ENCODE measurements at regions not wholly inside any gene's neighbourhood (a gene's known extent, or its start where the extent isn't known, plus 50 kb on each side); places are given as distances from the start of the nearest gene placed in this dataset.

- Histone ChIP-seq H3K4me1 (ENCODE audit: low read length) (peaks cover 17% of the 10 kb centered on the region), H3K9me3 (ENCODE audit: insufficient read depth, low read length) (no peaks in the 10 kb centered on the region), H3K9ac (ENCODE audit: low read length) (no peak overlapping the region), H3K27me3 (ENCODE audit: low read depth, low read length) (no peaks in the 10 kb centered on the region), H4K20me1 (ENCODE audit: insufficient read depth, low read length) (no peaks in the 10 kb centered on the region), H3K36me3 (replicated peaks; ENCODE audit: low read depth, low read length) (no peaks in the 10 kb centered on the region), H3K27ac (ENCODE audit: low read length) (no peak overlapping the region), H2AFZ (ENCODE audit: low read depth, low read length) (no peak overlapping the region), H3K4me2 (ENCODE audit: low read length) (no peak overlapping the region), H3K79me2 (ENCODE audit: low read length) (no peaks in the 10 kb centered on the region), H3K4me3 (ENCODE audit: low read length) (no peak overlapping the region)
- TF ChIP-seq, protein P1, sequence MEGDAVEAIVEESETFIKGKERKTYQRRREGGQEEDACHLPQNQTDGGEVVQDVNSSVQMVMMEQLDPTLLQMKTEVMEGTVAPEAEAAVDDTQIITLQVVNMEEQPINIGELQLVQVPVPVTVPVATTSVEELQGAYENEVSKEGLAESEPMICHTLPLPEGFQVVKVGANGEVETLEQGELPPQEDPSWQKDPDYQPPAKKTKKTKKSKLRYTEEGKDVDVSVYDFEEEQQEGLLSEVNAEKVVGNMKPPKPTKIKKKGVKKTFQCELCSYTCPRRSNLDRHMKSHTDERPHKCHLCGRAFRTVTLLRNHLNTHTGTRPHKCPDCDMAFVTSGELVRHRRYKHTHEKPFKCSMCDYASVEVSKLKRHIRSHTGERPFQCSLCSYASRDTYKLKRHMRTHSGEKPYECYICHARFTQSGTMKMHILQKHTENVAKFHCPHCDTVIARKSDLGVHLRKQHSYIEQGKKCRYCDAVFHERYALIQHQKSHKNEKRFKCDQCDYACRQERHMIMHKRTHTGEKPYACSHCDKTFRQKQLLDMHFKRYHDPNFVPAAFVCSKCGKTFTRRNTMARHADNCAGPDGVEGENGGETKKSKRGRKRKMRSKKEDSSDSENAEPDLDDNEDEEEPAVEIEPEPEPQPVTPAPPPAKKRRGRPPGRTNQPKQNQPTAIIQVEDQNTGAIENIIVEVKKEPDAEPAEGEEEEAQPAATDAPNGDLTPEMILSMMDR (IDR thresholded peaks at IDR 0.05; ENCODE audit: low read depth, low read length), result no peak
- TF ChIP-seq EZH2phosphoT487 (IDR thresholded peaks at IDR 0.05; ENCODE audit: low read depth), result no peak
Measured at GRCh38 chr20:39795401-39796272, 833.5 kb downstream of the DHX35 start.

GRCh38 chr20:39792334-39792733, 830.2 kb downstream of the DHX35 start:
- Histone ChIP-seq H3K9me3 (ENCODE audit: insufficient read depth, low read length) (no peaks in the 10 kb centered on the region), H3K4me3 (ENCODE audit: low read length) (no peak overlapping the region), H3K36me3 (replicated peaks; ENCODE audit: low read depth, low read length) (no peaks in the 10 kb centered on the region), H3K27me3 (ENCODE audit: low read depth, low read length) (no peaks in the 10 kb centered on the region), H2AFZ (ENCODE audit: low read depth, low read length) (no peak overlapping the region), H3K4me1 (ENCODE audit: low read length) (no peaks in the 10 kb centered on the region), H4K20me1 (ENCODE audit: insufficient read depth, low read length) (no peaks in the 10 kb centered on the region), H3K27ac (ENCODE audit: low read length) (no peak overlapping the region), H3K4me2 (ENCODE audit: low read length) (no peak overlapping the region), H3K79me2 (ENCODE audit: low read length) (no peaks in the 10 kb centered on the region), H3K9ac (ENCODE audit: low read length) (no peak overlapping the region)
- no peak for TF ChIP-seq EZH2phosphoT487 (IDR thresholded peaks at IDR 0.05; ENCODE audit: low read depth)
- TF ChIP-seq, protein P1 (IDR thresholded peaks at IDR 0.05; ENCODE audit: low read depth, low read length), result no peak

- no peak overlapping the region for H3K9ac ChIP-seq (ENCODE audit: low read length)
- H2AFZ ChIP-seq (ENCODE audit: low read depth, low read length), result no peak overlapping the region
- no peak overlapping the region for H3K4me3 ChIP-seq (ENCODE audit: low read length)
- no peaks in the 10 kb centered on the region for H3K9me3 ChIP-seq (ENCODE audit: insufficient read depth, low read length)
- no peak for TF ChIP-seq EZH2phosphoT487 (IDR thresholded peaks at IDR 0.05; ENCODE audit: low read depth)
- TF ChIP-seq, protein P1 (IDR thresholded peaks at IDR 0.05; ENCODE audit: low read depth, low read length), result no peak
- no peaks in the 10 kb centered on the region for H3K27me3 ChIP-seq (ENCODE audit: low read depth, low read length)
- no peak overlapping the region for H3K4me2 ChIP-seq (ENCODE audit: low read length)
- H3K4me1 ChIP-seq (ENCODE audit: low read length), result peaks cover 13% of the 10 kb centered on the region
- no peaks in the 10 kb centered on the region for H3K36me3 ChIP-seq (replicated peaks; ENCODE audit: low read depth, low read length)
- no peaks in the 10 kb centered on the region for H3K79me2 ChIP-seq (ENCODE audit: low read length)
- no peak overlapping the region for H3K27ac ChIP-seq (ENCODE audit: low read length)
- H4K20me1 ChIP-seq (ENCODE audit: insufficient read depth, low read length), result no peaks in the 10 kb centered on the region
Measured at GRCh38 chr20:39789411-39789810, 827.3 kb downstream of the DHX35 start.

- peaks cover 13% of the 10 kb centered on the region for H3K4me1 ChIP-seq (ENCODE audit: low read length)
Measured at GRCh38 chr20:39785252-39785917, 823.2 kb downstream of the DHX35 start.

More at GRCh38 chr20:39785252-39785917, 823.2 kb downstream of the DHX35 start:
- H3K9me3 ChIP-seq (ENCODE audit: insufficient read depth, low read length), result peaks cover 15% of the 10 kb centered on the region; the same call in 1 of the 2 replicates
- 0 out of 2 replicates have a peak overlapping the region, but pooled peaks have one; percentile 9 for H2AFZ ChIP-seq (ENCODE audit: low read depth, low read length)
- no peak overlapping the region for H3K4me3 ChIP-seq (ENCODE audit: low read length)
- no peaks in the 10 kb centered on the region for H3K27me3 ChIP-seq (ENCODE audit: low read depth, low read length)
- H3K9ac ChIP-seq (ENCODE audit: low read length), result no peak overlapping the region
- H3K4me2 ChIP-seq (ENCODE audit: low read length), result no peak overlapping the region
- no peaks in the 10 kb centered on the region for H3K79me2 ChIP-seq (ENCODE audit: low read length)
- no peaks in the 10 kb centered on the region for H4K20me1 ChIP-seq (ENCODE audit: insufficient read depth, low read length)
- H3K27ac ChIP-seq (ENCODE audit: low read length), result no peak overlapping the region
- TF ChIP-seq EZH2phosphoT487 (IDR thresholded peaks at IDR 0.05; ENCODE audit: low read depth), result no peak
- TF ChIP-seq, protein P1 (IDR thresholded peaks at IDR 0.05; ENCODE audit: low read depth, low read length), result no peak
- peaks cover 7% of the 10 kb centered on the region for H3K36me3 ChIP-seq (replicated peaks; ENCODE audit: low read depth, low read length)
